Brain pericyte (primary cell): ENCODE measurements at regions not wholly inside any gene's neighbourhood (a gene's known extent, or its start where the extent isn't known, plus 50 kb on each side); places are given as distances from the start of the nearest gene placed in this dataset.
"Not testable (repeated sequence)": the region's sequence is repeated elsewhere in the genome, so short reads cannot be mapped to it uniquely, and the experiment has no call there.

Experiments used
- DNase-seq: peaks from one replicate; pipeline ENCODE4 v3.0.0-alpha.2; 2012; ENCODE audit warnings: low read depth, low spot score

GRCh38 chr5:98193921-98194760 is 579.3 kb upstream of the RGMB start:
- DNase-seq, result no peak

- DNase-seq, result no peak
Measured at GRCh38 chr5:98200726-98201541, 572.5 kb upstream of the RGMB start.

GRCh38 chr5:98204798-98205197 is 568.7 kb upstream of the RGMB start:
- no peak for DNase-seq

- no peak for DNase-seq
Measured at GRCh38 chr5:98205691-98206461, 567.6 kb upstream of the RGMB start.

- DNase-seq, result no peak
Measured at GRCh38 chr5:98206566-98206965, 566.9 kb upstream of the RGMB start.

- DNase-seq, result no peak
Measured at GRCh38 chr5:98209418-98209817, 564.0 kb upstream of the RGMB start.

- DNase-seq, result no peak
Measured at GRCh38 chr5:98214240-98215051, 559.0 kb upstream of the RGMB start.

- no peak for DNase-seq
Measured at GRCh38 chr5:98217138-98217537, 556.3 kb upstream of the RGMB start.

GRCh38 chr5:98218838-98219237 is 554.6 kb upstream of the RGMB start:
- no peak for DNase-seq

GRCh38 chr5:98227489-98227888 is 546.0 kb upstream of the RGMB start:
- DNase-seq, result no peak

- no peak for DNase-seq
Measured at GRCh38 chr5:98231089-98231488, 542.4 kb upstream of the RGMB start.

- not testable (repeated sequence) for DNase-seq
Measured at GRCh38 chr5:98237794-98238193, 535.7 kb upstream of the RGMB start.

GRCh38 chr5:98243972-98244371 is 529.5 kb upstream of the RGMB start:
- no peak for DNase-seq

GRCh38 chr5:98248949-98249348 is 524.5 kb upstream of the RGMB start:
- DNase-seq, result no peak

- no peak for DNase-seq
Measured at GRCh38 chr5:98258939-98259338, 514.5 kb upstream of the RGMB start.

- DNase-seq, result no peak
Measured at GRCh38 chr5:98259595-98259994, 513.9 kb upstream of the RGMB start.

- no peak for DNase-seq
Measured at GRCh38 chr5:98263084-98263483, 510.4 kb upstream of the RGMB start.

GRCh38 chr5:98268162-98268860 is 505.2 kb upstream of the RGMB start:
- no peak for DNase-seq

- no peak for DNase-seq
Measured at GRCh38 chr5:98275980-98276379, 497.5 kb upstream of the RGMB start.

GRCh38 chr5:98282521-98282920 is 490.9 kb upstream of the RGMB start:
- no peak for DNase-seq

GRCh38 chr5:98292496-98292895 is 481.0 kb upstream of the RGMB start:
- no peak for DNase-seq
